Transverse colon (tissue), 4 donors: ENCODE measurements at regions not wholly inside any gene's neighbourhood (a gene's known extent, or its start where the extent isn't known, plus 50 kb on each side); places are given as distances from the start of the nearest gene placed in this dataset.

Experiments
- CTCF ChIP-seq, 5 experiments: fragments of 200-600 bp in 3 of 5; fragments of 450-650 bp in 2 of 5; sonication (generic) in 3 of 5; IDR thresholded peaks; 1 replicate in 2 of 5; 2 replicates in 3 of 5; pipeline ENCODE4 v1.5.1; 2016 to 2017; ENCODE audit warnings: antibody characterized with exemption in 5 of 5, inconsistent platforms in 3 of 5, mild to moderate bottlenecking in 2 of 5, moderate library complexity in 1 of 5
- POLR2AphosphoS5 ChIP-seq, 3 donors: sonication (generic); formaldehyde crosslinking; IDR thresholded peaks; one replicate each; pipeline ENCODE4 v1.6.1; 2016; ENCODE audit warnings: antibody characterized with exemption in 3 of 3

GRCh38 chr19:28575816-28576215 is 637.1 kb downstream of the UQCRFS1 start:
- TF ChIP-seq CTCF (IDR thresholded peaks at IDR 0.05) (no peak), POLR2AphosphoS5 (IDR thresholded peaks at IDR 0.05) (no peak)
